ENCODE measurements at regions not wholly inside any gene's neighbourhood (a gene's known extent, or its start where the extent isn't known, plus 50 kb on each side); places are given as distances from the start of the nearest gene placed in this dataset.
"Not testable (repeated sequence)": the region's sequence is repeated elsewhere in the genome, so short reads cannot be mapped to it uniquely, and the experiment has no call there.

GRCh38 chr11:98411777-98412176 lies 609.0 kb upstream of the CNTN5 start:
- no peak overlapping the region for H3K9ac ChIP-seq (ENCODE audit: low read length)
- H3F3A ChIP-seq (ENCODE audit: insufficient read depth) = no peaks in the 10 kb centered on the region
- no peak overlapping the region for H2AFZ ChIP-seq (ENCODE audit: low read depth, low read length, severe bottlenecking)
- no peaks in the 10 kb centered on the region for H3K27me3 ChIP-seq (ENCODE audit: low read length)
- H3K4me3 ChIP-seq (ENCODE audit: insufficient read depth, low read length, poor library complexity, severe bottlenecking) = no peak overlapping the region
- H3K79me2 ChIP-seq (ENCODE audit: insufficient read depth, low read length) = no peaks in the 10 kb centered on the region
- no peaks in the 10 kb centered on the region for H4K20me1 ChIP-seq (ENCODE audit: low read depth, low read length)
- TF ChIP-seq CTCF (IDR thresholded peaks at IDR 0.05; ENCODE audit: insufficient read depth, low read length, poor library complexity, severe bottlenecking) (no peak), EZH2phosphoT487 (conservative IDR thresholded peaks at IDR 0.05; ENCODE audit: low read length) (no peak)
- H3K36me3 ChIP-seq (ENCODE audit: low read length) = no peaks in the 10 kb centered on the region
- no peak overlapping the region for H3K27ac ChIP-seq (ENCODE audit: low read depth, low read length)
- H3K9me2 ChIP-seq (replicated peaks; ENCODE audit: insufficient read depth, low read length) = no peaks in the 10 kb centered on the region
- no peak overlapping the region for H3K4me2 ChIP-seq (ENCODE audit: low read depth, low read length, poor library complexity, severe bottlenecking)
- no peaks in the 10 kb centered on the region for H3K9me3 ChIP-seq (ENCODE audit: insufficient read depth, low read length)

GRCh38 chr11:98417256-98417755 lies 603.4 kb upstream of the CNTN5 start:
- H3K9me2 ChIP-seq (replicated peaks; ENCODE audit: insufficient read depth, low read length) = no peaks in the 10 kb centered on the region
- no peaks in the 10 kb centered on the region for H3F3A ChIP-seq (ENCODE audit: insufficient read depth)
- H3K27ac ChIP-seq (ENCODE audit: low read depth, low read length) = no peak overlapping the region
- H2AFZ ChIP-seq (ENCODE audit: low read depth, low read length, severe bottlenecking) = no peak overlapping the region
- TF ChIP-seq EZH2phosphoT487 (conservative IDR thresholded peaks at IDR 0.05; ENCODE audit: low read length) = no peak
- no peak for TF ChIP-seq CTCF (IDR thresholded peaks at IDR 0.05; ENCODE audit: insufficient read depth, low read length, poor library complexity, severe bottlenecking)
- H3K4me3 ChIP-seq (ENCODE audit: insufficient read depth, low read length, poor library complexity, severe bottlenecking) = no peak overlapping the region
- no peaks in the 10 kb centered on the region for H3K79me2 ChIP-seq (ENCODE audit: insufficient read depth, low read length)
- no peak overlapping the region for H3K9ac ChIP-seq (ENCODE audit: low read length)
- no peaks in the 10 kb centered on the region for H3K27me3 ChIP-seq (ENCODE audit: low read length)
- no peaks in the 10 kb centered on the region for H4K20me1 ChIP-seq (ENCODE audit: low read depth, low read length)
- H3K9me3 ChIP-seq (ENCODE audit: insufficient read depth, low read length) = no peaks in the 10 kb centered on the region
- no peaks in the 10 kb centered on the region for H3K36me3 ChIP-seq (ENCODE audit: low read length)
- H3K4me2 ChIP-seq (ENCODE audit: low read depth, low read length, poor library complexity, severe bottlenecking) = no peak overlapping the region

- Histone ChIP-seq H3K9me3 (ENCODE audit: insufficient read depth, low read length) (no peaks in the 10 kb centered on the region), H3K4me2 (ENCODE audit: low read depth, low read length, poor library complexity, severe bottlenecking) (no peak overlapping the region), H3K9me2 (replicated peaks; ENCODE audit: insufficient read depth, low read length) (no peaks in the 10 kb centered on the region), H3K4me3 (ENCODE audit: insufficient read depth, low read length, poor library complexity, severe bottlenecking) (no peak overlapping the region), H3K36me3 (ENCODE audit: low read length) (no peaks in the 10 kb centered on the region), H3K27ac (ENCODE audit: low read depth, low read length) (no peak overlapping the region), H2AFZ (ENCODE audit: low read depth, low read length, severe bottlenecking) (no peak overlapping the region), H3K79me2 (ENCODE audit: insufficient read depth, low read length) (no peaks in the 10 kb centered on the region), H3K9ac (ENCODE audit: low read length) (no peak overlapping the region), H3F3A (ENCODE audit: insufficient read depth) (no peaks in the 10 kb centered on the region), H4K20me1 (ENCODE audit: low read depth, low read length) (no peaks in the 10 kb centered on the region), H3K27me3 (ENCODE audit: low read length) (no peaks in the 10 kb centered on the region)
- no peak for TF ChIP-seq CTCF (IDR thresholded peaks at IDR 0.05; ENCODE audit: insufficient read depth, low read length, poor library complexity, severe bottlenecking)
- no peak for TF ChIP-seq EZH2phosphoT487 (conservative IDR thresholded peaks at IDR 0.05; ENCODE audit: low read length)
Measured at GRCh38 chr11:98423933-98424332, 596.8 kb upstream of the CNTN5 start.

- H2AFZ ChIP-seq (ENCODE audit: low read depth, low read length, severe bottlenecking); H3K27ac ChIP-seq (ENCODE audit: low read depth, low read length); H3K9ac ChIP-seq (ENCODE audit: low read length); H3K9me3 ChIP-seq (ENCODE audit: insufficient read depth, low read length); H3K79me2 ChIP-seq (ENCODE audit: insufficient read depth, low read length); H3K4me2 ChIP-seq (ENCODE audit: low read depth, low read length, poor library complexity, severe bottlenecking); H3F3A ChIP-seq (ENCODE audit: insufficient read depth); H3K27me3 ChIP-seq (ENCODE audit: low read length); H4K20me1 ChIP-seq (ENCODE audit: low read depth, low read length); H3K36me3 ChIP-seq (ENCODE audit: low read length); H3K9me2 ChIP-seq (replicated peaks; ENCODE audit: insufficient read depth, low read length); H3K4me3 ChIP-seq (ENCODE audit: insufficient read depth, low read length, poor library complexity, severe bottlenecking): not testable (repeated sequence)
Measured at GRCh38 chr11:98424773-98425172, 596.0 kb upstream of the CNTN5 start.
